BE2C (cell line): ENCODE measurements at regions not wholly inside any gene's neighbourhood (a gene's known extent, or its start where the extent isn't known, plus 50 kb on each side); places are given as distances from the start of the nearest gene placed in this dataset.

Experiments
- DNase-seq: peaks from one replicate; pipeline ENCODE4 v3.0.0-alpha.2; 2020
- H3K27me3 ChIP-seq: fragments of 250-450 bp; sonication (Bioruptor Pico); 2 replicates; pipeline ENCODE4 v1.5.1; 2020; ENCODE audit warnings: mild to moderate bottlenecking
- H3K36me3 ChIP-seq: fragments of 250-450 bp; sonication (Bioruptor Pico); 2 replicates; pipeline ENCODE4 v1.5.1; 2020; ENCODE audit warnings: mild to moderate bottlenecking
- H3K4me1 ChIP-seq: fragments of 250-450 bp; sonication (Bioruptor Pico); 2 replicates; pipeline ENCODE4 v1.5.1; 2020
- H3K4me3 ChIP-seq: 2 replicates; pipeline ENCODE4 v1.5.1; 2011; ENCODE audit warnings: low read depth, low read length
- H3K9me3 ChIP-seq: fragments of 250-450 bp; sonication (Bioruptor Pico); 2 replicates; pipeline ENCODE4 v1.5.1; 2020
- CTCF ChIP-seq: IDR thresholded peaks from 2 replicates; pipeline ENCODE4 v1.5.1; 2012; ENCODE audit warnings: mild to moderate bottlenecking, low read depth, low read length

GRCh38 chr10:33386926-33387325 lies 52.5 kb upstream of the NRP1 start:
- Histone ChIP-seq H3K27me3 (no peaks in the 10 kb centered on the region), H3K9me3 (no peaks in the 10 kb centered on the region), H3K36me3 (no peaks in the 10 kb centered on the region), H3K4me3 (no peak overlapping the region), H3K4me1 (no peaks in the 10 kb centered on the region)
- DNase-seq, result no peak
- TF ChIP-seq CTCF, result no peak

- Histone ChIP-seq H3K4me3 (no peak overlapping the region), H3K36me3 (no peaks in the 10 kb centered on the region), H3K9me3 (no peaks in the 10 kb centered on the region), H3K4me1 (no peaks in the 10 kb centered on the region), H3K27me3 (no peaks in the 10 kb centered on the region)
- DNase-seq, result no peak
- TF ChIP-seq CTCF, result no peak
Observed at GRCh38 chr10:33385686-33386085, 51.2 kb upstream of the NRP1 start.

GRCh38 chr10:33385015-33385414 lies 50.5 kb upstream of the NRP1 start:
- Histone ChIP-seq H3K27me3 (no peaks in the 10 kb centered on the region), H3K9me3 (no peaks in the 10 kb centered on the region), H3K4me1 (no peaks in the 10 kb centered on the region), H3K36me3 (no peaks in the 10 kb centered on the region), H3K4me3 (no peak overlapping the region)
- no peak for DNase-seq
- TF ChIP-seq CTCF, result no peak
